ENCODE measurements at regions not wholly inside any gene's neighbourhood (a gene's known extent, or its start where the extent isn't known, plus 50 kb on each side); places are given as distances from the start of the nearest gene placed in this dataset.

- TF ChIP-seq CTCF (IDR thresholded peaks at IDR 0.05) (no peak), POLR2A (IDR thresholded peaks at IDR 0.05) (no peak)
These were observed 160.0 kb downstream of the EDEM1 start for GRCh38 chr3:5347486-5347885.
